H1 (cell line): ENCODE measurements at regions not wholly inside any gene's neighbourhood (a gene's known extent, or its start where the extent isn't known, plus 50 kb on each side); places are given as distances from the start of the nearest gene placed in this dataset.

ENCODE experiments used
- CTCF ChIA-PET: fragments of 300-600 bp; sonication (Branson Sonifier 250); formaldehyde crosslinking; loops from one replicate; lab custom pipeline; 2021; ENCODE audit not compliant: partially characterized antibody; lab: Charles Lee
- POLR2A ChIA-PET: fragments of 300-600 bp; sonication (Branson Sonifier 250); formaldehyde crosslinking; loops from one replicate; lab custom pipeline; 2021; ENCODE audit warnings: inconsistent platforms; ENCODE audit not compliant: partially characterized antibody; lab: Charles Lee
- DNase-seq, 2 experiments: peaks; one replicate each; pipeline versions ENCODE4 v3.0.0 to v3.0.0-alpha.2; 2010 to 2022; ENCODE audit warnings: low spot score in 2 of 2, low read depth in 1 of 2, mixed read lengths in 1 of 2
- FAIRE-seq: peaks from 2 replicates; lab custom pipeline; 2011; peaks lifted over from hg19 to GRCh38; lab: Jason Lieb, UNC
- H2AFZ ChIP-seq: 2 replicates; pipeline ENCODE4 v1.8.1; 2012; ENCODE audit warnings: low read length, inconsistent platforms
- H2AK5ac ChIP-seq: 2 replicates; pipeline ENCODE4 v1.6.1; 2013; ENCODE audit warnings: low read depth, low read length
- H2BK120ac ChIP-seq: replicated peaks from 2 replicates; pipeline ENCODE3; 2013; ENCODE audit warnings: low read depth, low read length, inconsistent platforms
- H2BK12ac ChIP-seq: 2 replicates; pipeline ENCODE4 v1.6.1; 2013; ENCODE audit warnings: low read depth, low read length
- H2BK15ac ChIP-seq: 2 replicates; pipeline ENCODE4 v1.6.1; 2013; ENCODE audit warnings: low read length
- H2BK20ac ChIP-seq: 2 replicates; pipeline ENCODE4 v1.6.1; 2013; ENCODE audit warnings: low read length
- H2BK5ac ChIP-seq: 2 replicates; pipeline ENCODE4 v1.6.1; 2013; ENCODE audit warnings: low read depth, low read length
- H3K14ac ChIP-seq: 2 replicates; pipeline ENCODE4 v1.6.1; 2013; ENCODE audit warnings: inconsistent platforms; ENCODE audit not compliant: insufficient read length
- H3K18ac ChIP-seq: 2 replicates; pipeline ENCODE4 v1.6.1; 2013; ENCODE audit warnings: low read length; ENCODE audit errors: extremely low read depth
- H3K23ac ChIP-seq: 2 replicates; pipeline ENCODE4 v1.6.1; 2013; ENCODE audit warnings: inconsistent platforms; ENCODE audit not compliant: insufficient read length
- H3K23me2 ChIP-seq: 2 replicates; pipeline ENCODE4 v1.6.1; 2013; ENCODE audit warnings: low read depth, low read length
- H3K27ac ChIP-seq: 2 replicates; pipeline ENCODE4 v1.6.1; 2011; ENCODE audit warnings: low read depth, low read length, inconsistent platforms
- H3K27me3 ChIP-seq, 4 experiments: replicated peaks in 1 of 4; 1 replicate in 1 of 4; 2 replicates in 3 of 4; pipeline versions ENCODE4 v1.6.1 to v1.8.1; 2011 to 2013; ENCODE audit warnings: low read length in 3 of 4, mild to moderate bottlenecking in 3 of 4, inconsistent platforms in 2 of 4, mixed read lengths in 2 of 4, moderate library complexity in 1 of 4; ENCODE audit not compliant: control insufficient read depth in 3 of 4, insufficient read depth in 3 of 4; ENCODE audit errors: extremely low read depth in 1 of 4
- H3K36me3 ChIP-seq, 4 experiments: 2 replicates each; pipeline versions ENCODE4 v1.6.1 to v1.8.1; 2011 to 2013; ENCODE audit warnings: mild to moderate bottlenecking in 4 of 4, low read length in 3 of 4, moderate library complexity in 2 of 4, control low read depth in 1 of 4, inconsistent platforms in 1 of 4; ENCODE audit not compliant: insufficient read depth in 4 of 4, control insufficient read depth in 2 of 4
- H3K4ac ChIP-seq: replicated peaks from 2 replicates; pipeline ENCODE3; 2013; ENCODE audit warnings: low read length, low read depth, mixed read lengths, inconsistent platforms; ENCODE audit not compliant: insufficient read length
- H3K4me1 ChIP-seq, 4 experiments: replicated peaks in 1 of 4; 1 replicate in 1 of 4; 2 replicates in 3 of 4; pipeline versions ENCODE4 v1.6.1 to v1.8.1; 2011 to 2013; ENCODE audit warnings: low read length in 3 of 4, inconsistent platforms in 2 of 4, mixed read lengths in 1 of 4; ENCODE audit not compliant: insufficient read depth in 4 of 4, control insufficient read depth in 3 of 4
- H3K4me2 ChIP-seq, 2 experiments: 2 replicates each; pipeline versions ENCODE4 v1.6.1 to v1.8.1; 2011 to 2013; ENCODE audit warnings: low read depth in 2 of 2, low read length in 2 of 2, control low read depth in 1 of 2, inconsistent platforms in 1 of 2, mild to moderate bottlenecking in 1 of 2; ENCODE audit not compliant: insufficient read depth in 1 of 2
- H3K4me3 ChIP-seq, 4 experiments: fragments of 200-600, 300-600 bp in 1 of 4; sonication (generic), shearing (Covaris generic), sonication (Bioruptor Twin) in 1 of 4; 2 replicates each; pipeline versions ENCODE4 v1.5.1 to v1.8.1; 2011 to 2016; ENCODE audit warnings: low read length in 4 of 4, low read depth in 3 of 4, control low read depth in 2 of 4, inconsistent platforms in 2 of 4, mild to moderate bottlenecking in 2 of 4, mixed read lengths in 1 of 4, moderate library complexity in 1 of 4; ENCODE audit not compliant: insufficient read depth in 2 of 4; ENCODE audit errors: extremely low read depth in 1 of 4
- H3K56ac ChIP-seq: replicated peaks from 2 replicates; pipeline ENCODE3; 2013; ENCODE audit warnings: low read depth, mild to moderate bottlenecking, mixed read lengths, low read length, inconsistent platforms; ENCODE audit not compliant: insufficient read length
- H3K79me1 ChIP-seq: 2 replicates; pipeline ENCODE4 v1.6.1; 2013; ENCODE audit warnings: low read depth, low read length, control low read depth
- H3K79me2 ChIP-seq, 2 experiments: 2 replicates each; pipeline versions ENCODE4 v1.6.1 to v1.8.1; 2012 to 2013; ENCODE audit warnings: low read length in 2 of 2, mild to moderate bottlenecking in 2 of 2, inconsistent platforms in 1 of 2; ENCODE audit not compliant: insufficient read depth in 2 of 2, control insufficient read depth in 1 of 2
- H3K9ac ChIP-seq, 4 experiments: replicated peaks in 1 of 4; 1 replicate in 1 of 4; 2 replicates in 3 of 4; pipeline versions ENCODE4 v1.6.1 to v1.8.1; 2011 to 2013; ENCODE audit warnings: low read depth in 3 of 4, low read length in 3 of 4, control low read depth in 2 of 4, mild to moderate bottlenecking in 2 of 4, moderate library complexity in 2 of 4, inconsistent platforms in 1 of 4; ENCODE audit errors: extremely low read depth in 1 of 4
- H3K9me3 ChIP-seq, 2 experiments: 2 replicates each; pipeline versions ENCODE4 v1.6.1 to v1.8.1; 2012 to 2013; ENCODE audit warnings: mild to moderate bottlenecking in 2 of 2, moderate library complexity in 2 of 2, control low read depth in 1 of 2, inconsistent platforms in 1 of 2, low read depth in 1 of 2, low read length in 1 of 2, mixed read lengths in 1 of 2; ENCODE audit not compliant: insufficient read depth in 2 of 2
- H4K20me1 ChIP-seq, 2 experiments: replicated peaks in 1 of 2; 2 replicates each; pipeline versions ENCODE3 to v1.8.1; 2011 to 2013; ENCODE audit warnings: inconsistent platforms in 2 of 2, low read length in 2 of 2, mild to moderate bottlenecking in 1 of 2; ENCODE audit not compliant: insufficient read depth in 2 of 2, control insufficient read depth in 1 of 2
- H4K5ac ChIP-seq: 2 replicates; pipeline ENCODE4 v1.6.1; 2013; ENCODE audit warnings: low read length, low read depth, mixed read lengths, inconsistent platforms; ENCODE audit not compliant: insufficient read length
- H4K8ac ChIP-seq: 2 replicates; pipeline ENCODE4 v1.8.0; 2013; ENCODE audit warnings: mild to moderate bottlenecking, moderate library complexity, low read length, inconsistent platforms; ENCODE audit not compliant: insufficient read depth; ENCODE audit errors: extremely low read depth
- H4K91ac ChIP-seq: replicated peaks from 2 replicates; pipeline ENCODE3; 2013; ENCODE audit warnings: low read length, mixed read lengths, inconsistent platforms; ENCODE audit not compliant: insufficient read length
- CHD2 ChIP-seq: IDR thresholded peaks from 2 replicates; pipeline ENCODE4 v1.6.1; 2012; ENCODE audit warnings: low read length, improper control_type of control experiment
- WGBS, 2 experiments: shearing (Covaris generic) in 1 of 2; methylation state at CpG; one replicate each; pipeline versions ENCODE4 v1.1.6 to v1.1.7; 2013 to 2015; ENCODE audit warnings: low lambda C conversion rate in 2 of 2, mixed read lengths in 2 of 2, inconsistent platforms in 1 of 2, low coverage in 1 of 2, missing lambda C conversion rate in 1 of 2; ENCODE audit not compliant: insufficient replicate concordance in 2 of 2, insufficient coverage in 1 of 2, insufficient read length in 1 of 2; ENCODE audit errors: extremely low coverage in 1 of 2, missing lambda C conversion rate in 1 of 2; 5-methylcytosine and 5-hydroxymethylcytosine counted together

DNA sequence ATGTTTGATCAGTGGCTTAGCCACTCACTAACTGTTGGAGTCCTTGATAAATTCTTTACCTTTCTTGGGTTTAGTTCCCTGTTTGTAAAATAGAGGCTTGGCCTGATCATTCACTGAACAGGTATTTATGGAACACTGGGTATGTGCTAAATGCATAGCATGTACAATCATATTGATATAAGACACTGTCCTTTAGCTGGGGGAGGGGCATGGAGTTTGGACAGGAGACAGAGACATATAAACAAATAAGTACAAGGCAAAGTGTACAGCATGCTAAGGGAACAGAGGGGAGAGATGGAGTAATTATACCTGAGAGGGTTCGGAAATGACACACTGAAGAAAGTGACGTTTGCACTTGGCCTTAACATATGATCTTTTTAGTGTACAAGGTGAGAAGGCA, 124.3 kb upstream of the CACNA1E start:
- Histone ChIP-seq H3K4ac (no peak overlapping the region), H2BK12ac (no peak overlapping the region), H3K79me2 (no peaks in the 10 kb centered on the region), H2BK120ac (no peak overlapping the region), H2BK20ac (no peak overlapping the region), H3K14ac (no peak overlapping the region), H3K79me1 (no peaks in the 10 kb centered on the region), H4K5ac (no peak overlapping the region), H4K8ac (no peak overlapping the region), H3K23me2 (no peaks in the 10 kb centered on the region; the same call in 1 of the 2 replicates), H2BK15ac (no peak overlapping the region), H2AK5ac (no peak overlapping the region), H3K36me3 (no peaks in the 10 kb centered on the region), H3K9ac (no peak overlapping the region), H3K23ac (no peak overlapping the region), H4K91ac (no peak overlapping the region), H3K4me1 (no peaks in the 10 kb centered on the region), H3K18ac (no peak overlapping the region), H2BK5ac (no peak overlapping the region), H3K27ac (no peak overlapping the region), H4K20me1 (no peaks in the 10 kb centered on the region), H3K4me3 (no peak overlapping the region), H3K27me3 (no peaks in the 10 kb centered on the region), H3K4me2 (no peak overlapping the region), H2AFZ (no peak overlapping the region), H3K56ac (no peak overlapping the region), H3K9me3 (no peaks in the 10 kb centered on the region)
- POLR2A ChIA-PET, result no interaction called here
- DNase-seq (no peak), FAIRE-seq (no peak)
- CTCF ChIA-PET, result interaction anchor here (1.1 kb wide), 1 partner anchor 60 kb away, joined by 3 read pairs; no protein-coding TSS in a partner anchor
- 96% methylated on average over 2 of the region's 2 CpGs; no CpG with 5 or more reads in 1 of the 2 experiments for WGBS, 2 experiments
- TF ChIP-seq CHD2, result no peak
